Hippocampal formation (tissue), 2 donors: ENCODE measurements at regions not wholly inside any gene's neighbourhood (a gene's known extent, or its start where the extent isn't known, plus 50 kb on each side); places are given as distances from the start of the nearest gene placed in this dataset.
A peak's percentile ranks its signal among the peaks of the same experiment; 100 is the strongest.

Experiments
- DNase-seq, 2 donors: peaks; one replicate each; lab custom pipeline; 2025; lab: John Stamatoyannopoulos, UW

DNA sequence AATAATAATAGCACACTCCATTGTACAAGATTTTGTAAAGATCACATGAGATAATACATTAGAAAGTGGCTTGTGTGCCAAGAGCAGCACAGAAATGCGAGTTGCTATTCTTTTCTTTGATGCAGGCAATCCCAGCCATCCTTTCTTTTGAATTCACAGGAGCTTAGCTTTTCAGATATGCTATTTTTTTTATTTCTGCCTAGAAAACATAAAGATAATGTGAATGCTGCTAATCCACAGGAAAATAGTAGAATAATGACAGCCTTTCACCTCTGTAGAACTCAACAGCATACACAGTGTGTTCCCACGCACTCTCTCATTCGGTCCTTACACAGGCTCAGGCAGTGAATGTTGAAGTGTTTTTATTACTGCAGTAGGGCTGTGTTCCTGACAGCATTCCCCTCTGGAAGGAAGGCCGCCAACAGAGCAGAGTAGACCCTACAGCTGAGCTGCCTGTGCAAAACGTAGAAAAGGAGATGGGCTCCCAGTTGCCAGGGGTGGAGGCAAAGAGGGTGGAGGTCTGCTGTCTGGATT is 138.8 kb upstream of the TAPT1 start:
- DNase-seq: no peak

DNA sequence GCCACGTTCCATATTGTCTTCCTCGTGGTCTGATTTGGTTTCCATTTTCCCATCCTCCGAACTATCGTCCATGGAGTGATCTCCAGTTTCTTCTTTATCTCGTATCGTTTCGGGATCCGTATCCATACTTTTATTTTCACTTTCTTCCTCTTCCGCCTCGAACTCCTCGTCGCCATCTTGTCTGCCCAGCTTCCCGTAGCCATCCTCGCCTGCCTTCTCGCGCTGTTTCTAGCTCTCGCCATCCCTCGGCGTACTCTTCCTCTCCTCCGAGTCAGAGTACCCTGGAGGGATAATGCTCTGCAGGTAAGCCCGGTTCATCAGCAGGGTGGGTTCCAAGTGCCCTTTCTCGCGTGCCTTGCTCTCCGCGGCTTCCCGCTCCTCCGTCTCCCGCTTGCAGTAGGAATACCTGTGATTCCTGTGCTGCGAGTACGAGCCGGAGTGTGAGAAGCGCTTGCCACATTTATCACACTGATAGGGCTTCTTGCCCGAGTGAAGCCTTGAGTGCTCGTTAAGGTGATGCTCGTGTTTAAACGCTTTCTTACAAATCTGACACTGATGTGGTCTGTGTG is 134.5 kb upstream of the TAPT1 start:
- no peak for DNase-seq

DNA sequence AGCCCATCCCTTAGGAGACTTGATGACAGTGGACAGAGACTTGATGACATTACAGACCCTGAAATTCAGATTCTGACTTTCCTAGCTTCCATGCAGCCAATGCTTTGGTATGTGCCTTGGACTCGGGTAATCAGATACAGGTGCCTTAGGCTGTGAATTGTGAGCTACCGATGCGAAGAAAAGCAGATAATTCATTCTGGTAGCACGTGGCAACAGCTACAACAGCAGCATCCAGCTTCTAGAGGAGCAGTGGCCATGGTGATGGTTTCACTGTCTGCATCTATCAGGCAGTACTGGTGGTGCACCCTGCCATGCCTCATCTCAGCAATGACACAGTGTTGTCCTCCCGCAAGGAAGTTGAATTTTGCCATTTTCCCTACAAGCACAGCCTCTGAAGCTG is 126.9 kb upstream of the TAPT1 start:
- DNase-seq: no peak

DNA sequence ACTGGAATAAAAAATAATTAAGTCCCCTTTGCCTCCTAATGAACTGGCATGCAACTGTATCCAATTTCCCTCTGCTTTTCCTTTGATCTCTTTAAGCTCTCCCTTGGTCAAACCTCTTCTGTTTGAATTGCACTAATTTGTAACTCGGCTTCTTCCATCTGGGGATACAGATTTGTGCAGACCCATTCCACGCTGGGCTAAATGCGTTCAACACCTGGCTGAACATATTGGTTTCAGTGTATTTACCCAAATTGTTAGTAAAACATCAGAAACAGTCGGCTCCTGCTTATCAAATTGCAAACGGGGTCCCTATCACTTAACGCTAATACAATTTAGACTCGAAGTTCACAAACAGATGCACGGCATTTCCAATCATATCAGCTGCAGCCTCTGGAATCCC is 124.9 kb upstream of the TAPT1 start:
- no peak for DNase-seq

DNA sequence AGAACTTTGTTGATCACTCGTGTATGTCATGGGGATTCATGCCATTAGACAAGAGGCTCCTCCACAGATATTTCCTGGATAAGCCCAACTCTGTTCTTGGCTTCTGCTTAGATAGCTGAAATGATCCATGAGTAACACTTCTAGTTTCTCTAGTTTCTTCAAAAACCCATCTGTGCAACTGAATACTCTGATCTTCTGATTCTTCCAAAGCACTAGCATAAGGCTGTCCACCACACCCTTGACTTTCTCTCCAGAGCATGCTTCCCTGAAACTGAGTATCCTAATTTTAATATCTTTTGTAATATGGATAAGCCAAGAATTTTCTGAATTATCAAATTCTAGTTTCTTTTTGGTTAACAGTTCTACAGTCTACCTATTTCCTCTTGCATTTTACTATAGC is 118.6 kb upstream of the TAPT1 start:
- no peak for DNase-seq

GRCh38 chr4:16337936-16338335 is 111.7 kb upstream of the TAPT1 start:
- no peak for DNase-seq

DNA sequence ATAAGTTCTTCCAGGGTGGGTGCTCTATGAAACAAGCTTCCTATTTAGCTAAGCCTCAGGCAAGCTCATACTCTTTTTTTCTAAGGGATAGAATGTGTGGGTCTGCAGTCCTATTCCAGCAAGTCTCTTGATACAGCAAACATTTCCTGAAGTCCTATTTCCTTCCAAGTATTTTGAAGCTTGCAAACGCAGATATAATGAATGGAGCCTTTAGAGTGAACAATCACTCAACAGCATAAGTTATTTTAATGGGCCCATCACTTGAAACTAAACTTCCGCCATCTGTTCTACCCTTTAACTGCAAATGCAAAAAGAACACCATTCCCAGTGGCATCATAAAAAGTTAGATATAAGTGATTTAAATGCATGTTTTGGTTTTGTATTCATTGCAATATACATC is 108.3 kb upstream of the TAPT1 start:
- no peak for DNase-seq

DNA sequence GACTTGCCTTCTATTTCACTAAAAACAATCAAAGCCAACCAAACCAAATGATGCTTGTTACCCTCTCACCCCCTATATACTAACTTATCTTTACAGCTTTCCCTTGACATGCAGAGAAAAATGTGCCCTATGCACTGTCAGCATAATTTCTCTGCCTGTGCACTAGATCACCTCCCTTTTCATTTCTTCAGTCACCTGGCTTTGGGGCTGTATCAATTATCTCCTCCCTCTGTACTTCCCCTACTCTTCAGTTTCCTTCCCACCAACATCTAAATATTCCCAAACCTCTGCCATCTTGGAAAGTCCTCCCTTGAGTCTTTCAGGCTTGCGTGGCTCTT is 103.5 kb upstream of the TAPT1 start:
- DNase-seq: no peak

GRCh38 chr4:16329125-16329796 is 103.0 kb upstream of the TAPT1 start:
- no peak for DNase-seq

GRCh38 chr4:16322183-16322582 is 95.9 kb upstream of the TAPT1 start:
- DNase-seq: no peak

- no peak for DNase-seq
Measured at GRCh38 chr4:16315456-16315855, 89.2 kb upstream of the TAPT1 start.

DNA sequence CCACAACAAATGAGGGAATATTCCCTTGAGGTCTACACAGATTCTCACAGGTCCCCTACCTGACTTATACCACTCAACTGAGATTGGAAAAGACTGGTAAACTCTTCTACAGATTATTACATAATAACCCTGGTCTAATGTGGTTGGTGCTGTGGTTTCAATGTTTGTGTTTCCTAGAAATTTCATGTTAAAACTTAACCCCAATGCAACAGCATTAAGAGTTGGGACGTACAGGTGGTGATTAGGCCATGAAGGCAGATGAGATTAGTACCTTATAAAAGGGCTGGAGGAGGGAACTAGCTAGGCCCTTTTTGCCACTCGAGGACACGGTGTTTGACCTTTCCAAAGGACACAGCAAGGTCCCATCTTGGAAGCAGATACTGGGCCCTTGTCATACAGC is 84.3 kb upstream of the TAPT1 start:
- DNase-seq: no peak

- no peak for DNase-seq
Measured at GRCh38 chr4:16302648-16303047, 76.4 kb upstream of the TAPT1 start.

GRCh38 chr4:16297003-16297402 is 70.7 kb upstream of the TAPT1 start:
- DNase-seq: no peak

GRCh38 chr4:16294455-16294854 is 68.2 kb upstream of the TAPT1 start:
- no peak for DNase-seq

- no peak for DNase-seq
Measured at GRCh38 chr4:16293210-16293838, 67.1 kb upstream of the TAPT1 start.

GRCh38 chr4:16292585-16292984 is 66.3 kb upstream of the TAPT1 start:
- no peak for DNase-seq

- DNase-seq: no peak
Measured at GRCh38 chr4:16290681-16291420, 64.6 kb upstream of the TAPT1 start.

DNA sequence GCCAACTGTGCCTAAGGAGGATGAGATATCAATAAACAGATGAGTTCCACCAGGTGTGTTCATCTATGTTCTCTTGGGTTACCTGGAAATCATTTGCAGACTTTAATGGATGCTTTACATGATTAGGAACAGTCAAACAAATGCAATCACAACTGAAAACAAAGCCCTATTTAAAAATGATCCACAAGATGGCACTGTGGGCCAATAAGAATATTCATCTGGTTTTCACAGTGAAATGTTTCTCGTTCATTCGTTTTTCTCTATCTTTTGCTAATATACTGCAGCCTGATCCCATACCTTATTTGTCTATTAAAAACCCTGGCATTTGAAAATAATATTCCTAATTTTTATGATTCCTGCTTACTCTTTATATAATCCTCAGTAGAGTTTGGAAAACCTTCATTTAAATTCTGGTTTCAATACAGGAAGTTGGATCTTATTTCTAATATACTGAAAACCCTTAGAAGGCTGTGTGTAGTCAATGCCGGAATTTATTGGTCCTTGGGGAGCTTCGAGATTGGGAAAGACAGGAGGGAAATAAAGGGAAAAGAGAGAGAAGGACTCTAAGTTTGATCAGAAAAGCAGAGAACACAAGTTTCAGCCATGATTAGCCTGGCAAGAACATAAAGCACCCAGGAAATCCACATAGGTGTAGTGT is 63.8 kb upstream of the TAPT1 start:
- peak in 1 of 2 donors; percentile 62 for DNase-seq

GRCh38 chr4:16284050-16284449 is 57.8 kb upstream of the TAPT1 start:
- DNase-seq: no peak

GRCh38 chr4:16278178-16278577 is 51.9 kb upstream of the TAPT1 start:
- DNase-seq: no peak
